ENCODE measurements at regions not wholly inside any gene's neighbourhood (a gene's known extent, or its start where the extent isn't known, plus 50 kb on each side); places are given as distances from the start of the nearest gene placed in this dataset.

DNA sequence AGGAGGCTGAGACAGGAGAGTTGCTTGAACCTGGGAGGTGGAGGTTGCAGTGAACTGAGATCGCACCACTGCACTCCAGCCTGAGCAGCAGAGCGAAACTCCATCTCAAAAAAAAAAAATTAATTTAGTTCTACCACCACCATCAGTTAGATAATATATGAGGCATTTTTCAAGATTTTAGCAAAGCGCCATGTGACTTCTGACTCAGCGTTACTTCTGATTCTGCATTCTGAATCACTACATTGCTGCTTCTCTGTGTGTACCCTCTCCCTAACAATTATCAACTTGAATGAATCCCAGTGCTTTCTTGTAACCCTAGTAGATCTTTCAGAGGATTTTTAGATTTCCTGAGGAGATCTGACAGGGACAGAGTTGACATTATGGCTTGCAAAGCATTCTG lies 176.8 kb upstream of the SORCS1 start:
- TF ChIP-seq CTCF (IDR thresholded peaks at IDR 0.05; ENCODE audit: poor library complexity, severe bottlenecking) (no peak), POLR2AphosphoS5 (IDR thresholded peaks at IDR 0.05) (no peak), MXI1 (conservative IDR thresholded peaks at IDR 0.05; ENCODE audit: poor library complexity, severe bottlenecking) (no peak), SMC3 (conservative IDR thresholded peaks at IDR 0.05; ENCODE audit: poor library complexity) (no peak), EP300 (conservative IDR thresholded peaks at IDR 0.05; ENCODE audit: poor library complexity, severe bottlenecking) (no peak)
- TF ChIP-seq, protein P1, sequence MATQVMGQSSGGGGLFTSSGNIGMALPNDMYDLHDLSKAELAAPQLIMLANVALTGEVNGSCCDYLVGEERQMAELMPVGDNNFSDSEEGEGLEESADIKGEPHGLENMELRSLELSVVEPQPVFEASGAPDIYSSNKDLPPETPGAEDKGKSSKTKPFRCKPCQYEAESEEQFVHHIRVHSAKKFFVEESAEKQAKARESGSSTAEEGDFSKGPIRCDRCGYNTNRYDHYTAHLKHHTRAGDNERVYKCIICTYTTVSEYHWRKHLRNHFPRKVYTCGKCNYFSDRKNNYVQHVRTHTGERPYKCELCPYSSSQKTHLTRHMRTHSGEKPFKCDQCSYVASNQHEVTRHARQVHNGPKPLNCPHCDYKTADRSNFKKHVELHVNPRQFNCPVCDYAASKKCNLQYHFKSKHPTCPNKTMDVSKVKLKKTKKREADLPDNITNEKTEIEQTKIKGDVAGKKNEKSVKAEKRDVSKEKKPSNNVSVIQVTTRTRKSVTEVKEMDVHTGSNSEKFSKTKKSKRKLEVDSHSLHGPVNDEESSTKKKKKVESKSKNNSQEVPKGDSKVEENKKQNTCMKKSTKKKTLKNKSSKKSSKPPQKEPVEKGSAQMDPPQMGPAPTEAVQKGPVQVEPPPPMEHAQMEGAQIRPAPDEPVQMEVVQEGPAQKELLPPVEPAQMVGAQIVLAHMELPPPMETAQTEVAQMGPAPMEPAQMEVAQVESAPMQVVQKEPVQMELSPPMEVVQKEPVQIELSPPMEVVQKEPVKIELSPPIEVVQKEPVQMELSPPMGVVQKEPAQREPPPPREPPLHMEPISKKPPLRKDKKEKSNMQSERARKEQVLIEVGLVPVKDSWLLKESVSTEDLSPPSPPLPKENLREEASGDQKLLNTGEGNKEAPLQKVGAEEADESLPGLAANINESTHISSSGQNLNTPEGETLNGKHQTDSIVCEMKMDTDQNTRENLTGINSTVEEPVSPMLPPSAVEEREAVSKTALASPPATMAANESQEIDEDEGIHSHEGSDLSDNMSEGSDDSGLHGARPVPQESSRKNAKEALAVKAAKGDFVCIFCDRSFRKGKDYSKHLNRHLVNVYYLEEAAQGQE (IDR thresholded peaks at IDR 0.05; ENCODE audit: borderline replicate concordance): no peak
